ENCODE measurements at regions not wholly inside any gene's neighbourhood (a gene's known extent, or its start where the extent isn't known, plus 50 kb on each side); places are given as distances from the start of the nearest gene placed in this dataset.

DNA sequence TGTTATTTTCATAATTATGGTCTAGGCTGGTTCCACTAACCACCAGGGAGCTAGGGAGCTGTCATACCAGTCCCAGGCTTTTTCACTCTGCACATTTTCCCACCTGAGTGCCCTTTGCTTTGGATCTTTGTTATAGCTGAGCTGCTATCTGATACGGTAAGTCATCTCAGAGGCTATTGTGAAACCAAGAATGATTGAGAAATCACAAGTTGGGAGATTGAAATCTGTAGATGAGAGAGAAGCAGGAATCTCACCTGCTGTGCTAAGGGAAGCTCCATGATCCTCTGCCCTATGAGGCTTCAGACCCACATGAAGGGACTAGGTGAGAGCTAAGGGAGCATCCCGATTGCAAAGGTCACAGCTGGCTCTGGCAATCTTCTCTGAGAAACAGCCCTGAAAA, 307.8 kb downstream of the REEP3 start:
- no peak for TF ChIP-seq EZH2 (IDR thresholded peaks at IDR 0.05; ENCODE audit: borderline replicate concordance, low read length)
- TF ChIP-seq, protein P1, sequence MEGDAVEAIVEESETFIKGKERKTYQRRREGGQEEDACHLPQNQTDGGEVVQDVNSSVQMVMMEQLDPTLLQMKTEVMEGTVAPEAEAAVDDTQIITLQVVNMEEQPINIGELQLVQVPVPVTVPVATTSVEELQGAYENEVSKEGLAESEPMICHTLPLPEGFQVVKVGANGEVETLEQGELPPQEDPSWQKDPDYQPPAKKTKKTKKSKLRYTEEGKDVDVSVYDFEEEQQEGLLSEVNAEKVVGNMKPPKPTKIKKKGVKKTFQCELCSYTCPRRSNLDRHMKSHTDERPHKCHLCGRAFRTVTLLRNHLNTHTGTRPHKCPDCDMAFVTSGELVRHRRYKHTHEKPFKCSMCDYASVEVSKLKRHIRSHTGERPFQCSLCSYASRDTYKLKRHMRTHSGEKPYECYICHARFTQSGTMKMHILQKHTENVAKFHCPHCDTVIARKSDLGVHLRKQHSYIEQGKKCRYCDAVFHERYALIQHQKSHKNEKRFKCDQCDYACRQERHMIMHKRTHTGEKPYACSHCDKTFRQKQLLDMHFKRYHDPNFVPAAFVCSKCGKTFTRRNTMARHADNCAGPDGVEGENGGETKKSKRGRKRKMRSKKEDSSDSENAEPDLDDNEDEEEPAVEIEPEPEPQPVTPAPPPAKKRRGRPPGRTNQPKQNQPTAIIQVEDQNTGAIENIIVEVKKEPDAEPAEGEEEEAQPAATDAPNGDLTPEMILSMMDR (IDR thresholded peaks at IDR 0.05; ENCODE audit: low read length): no peak
